ENCODE measurements at regions not wholly inside any gene's neighbourhood (a gene's known extent, or its start where the extent isn't known, plus 50 kb on each side); places are given as distances from the start of the nearest gene placed in this dataset.

- DNase-seq (ENCODE audit: low spot score): no peak
- no peaks in the 10 kb centered on the region for H3K36me3 ChIP-seq (replicated peaks; ENCODE audit: insufficient read depth, low read depth)
- no peak overlapping the region for H3K4me3 ChIP-seq
- no peaks in the 10 kb centered on the region for H3K27me3 ChIP-seq
- H3K27ac ChIP-seq: no peak overlapping the region
- H3K4me1 ChIP-seq (ENCODE audit: insufficient read depth): no peaks in the 10 kb centered on the region
- H2AFZ ChIP-seq: no peak overlapping the region
- 85% methylated on average over 3 of the region's 3 CpGs for WGBS (ENCODE audit: low lambda C conversion rate, missing lambda C conversion rate)
- no peaks in the 10 kb centered on the region for H3K9me2 ChIP-seq (replicated peaks; ENCODE audit: insufficient read depth)
- H3K4me2 ChIP-seq: no peak overlapping the region
- no peaks in the 10 kb centered on the region for H3K9me3 ChIP-seq (ENCODE audit: low read depth)
- no peaks in the 10 kb centered on the region for H4K20me1 ChIP-seq (ENCODE audit: insufficient read depth, poor library complexity, severe bottlenecking)
- no peaks in the 10 kb centered on the region for H3K79me2 ChIP-seq
- TF ChIP-seq EZH2 (IDR thresholded peaks at IDR 0.05; ENCODE audit: borderline replicate concordance) (no peak), EZH2phosphoT487 (IDR thresholded peaks at IDR 0.05; ENCODE audit: low read depth, severe bottlenecking, unreplicated experiment) (no peak), CTCF (IDR thresholded peaks at IDR 0.05; ENCODE audit: poor library complexity) (no peak)
Observed at GRCh38 chr1:84748364-84748763, 58.1 kb upstream of the SSX2IP start.

- Histone ChIP-seq H3K4me1 (ENCODE audit: insufficient read depth) (no peaks in the 10 kb centered on the region), H3K9me3 (ENCODE audit: low read depth) (no peaks in the 10 kb centered on the region), H3K36me3 (replicated peaks; ENCODE audit: insufficient read depth, low read depth) (no peaks in the 10 kb centered on the region), H2AFZ (no peak overlapping the region), H3K27ac (no peak overlapping the region), H3K4me2 (no peak overlapping the region), H3K4me3 (no peak overlapping the region), H4K20me1 (ENCODE audit: insufficient read depth, poor library complexity, severe bottlenecking) (no peaks in the 10 kb centered on the region), H3K27me3 (no peaks in the 10 kb centered on the region), H3K79me2 (no peaks in the 10 kb centered on the region), H3K9me2 (replicated peaks; ENCODE audit: insufficient read depth) (no peaks in the 10 kb centered on the region)
- WGBS (ENCODE audit: low lambda C conversion rate, missing lambda C conversion rate): 97% methylated on average over 2 of the region's 2 CpGs
- no peak for TF ChIP-seq CTCF (IDR thresholded peaks at IDR 0.05; ENCODE audit: poor library complexity)
- TF ChIP-seq EZH2phosphoT487 (IDR thresholded peaks at IDR 0.05; ENCODE audit: low read depth, severe bottlenecking, unreplicated experiment): no peak
- TF ChIP-seq EZH2 (IDR thresholded peaks at IDR 0.05; ENCODE audit: borderline replicate concordance): no peak
- no peak for DNase-seq (ENCODE audit: low spot score)
Observed at GRCh38 chr1:84745857-84746256, 55.6 kb upstream of the SSX2IP start.

- no peaks in the 10 kb centered on the region for H3K9me2 ChIP-seq (replicated peaks; ENCODE audit: insufficient read depth)
- TF ChIP-seq EZH2 (IDR thresholded peaks at IDR 0.05; ENCODE audit: borderline replicate concordance): no peak
- TF ChIP-seq CTCF (IDR thresholded peaks at IDR 0.05; ENCODE audit: poor library complexity): no peak
- no peak for TF ChIP-seq EZH2phosphoT487 (IDR thresholded peaks at IDR 0.05; ENCODE audit: low read depth, severe bottlenecking, unreplicated experiment)
- WGBS (ENCODE audit: low lambda C conversion rate, missing lambda C conversion rate): 88% methylated on average over 3 of the region's 3 CpGs
- H3K4me2 ChIP-seq: no peak overlapping the region
- no peak for DNase-seq (ENCODE audit: low spot score)
- no peaks in the 10 kb centered on the region for H3K9me3 ChIP-seq (ENCODE audit: low read depth)
- no peaks in the 10 kb centered on the region for H3K36me3 ChIP-seq (replicated peaks; ENCODE audit: insufficient read depth, low read depth)
- no peaks in the 10 kb centered on the region for H4K20me1 ChIP-seq (ENCODE audit: insufficient read depth, poor library complexity, severe bottlenecking)
- H3K4me1 ChIP-seq (ENCODE audit: insufficient read depth): no peaks in the 10 kb centered on the region
- no peaks in the 10 kb centered on the region for H3K27me3 ChIP-seq
- H3K4me3 ChIP-seq: no peak overlapping the region
- H2AFZ ChIP-seq: no peak overlapping the region
- H3K27ac ChIP-seq: no peak overlapping the region
- H3K79me2 ChIP-seq: no peaks in the 10 kb centered on the region
Observed at GRCh38 chr1:84743896-84744295, 53.6 kb upstream of the SSX2IP start.

GRCh38 chr1:84742653-84743052, 52.4 kb upstream of the SSX2IP start:
- no peaks in the 10 kb centered on the region for H3K4me1 ChIP-seq (ENCODE audit: insufficient read depth)
- H3K9me3 ChIP-seq (ENCODE audit: low read depth): no peaks in the 10 kb centered on the region
- TF ChIP-seq CTCF (IDR thresholded peaks at IDR 0.05; ENCODE audit: poor library complexity) (no peak), EZH2phosphoT487 (IDR thresholded peaks at IDR 0.05; ENCODE audit: low read depth, severe bottlenecking, unreplicated experiment) (no peak), EZH2 (IDR thresholded peaks at IDR 0.05; ENCODE audit: borderline replicate concordance) (no peak)
- H3K36me3 ChIP-seq (replicated peaks; ENCODE audit: insufficient read depth, low read depth): no peaks in the 10 kb centered on the region
- H2AFZ ChIP-seq: no peak overlapping the region
- H3K79me2 ChIP-seq: no peaks in the 10 kb centered on the region
- H3K9me2 ChIP-seq (replicated peaks; ENCODE audit: insufficient read depth): no peaks in the 10 kb centered on the region
- no peaks in the 10 kb centered on the region for H3K27me3 ChIP-seq
- H3K27ac ChIP-seq: no peak overlapping the region
- no peak for DNase-seq (ENCODE audit: low spot score)
- H3K4me3 ChIP-seq: no peak overlapping the region
- H3K4me2 ChIP-seq: no peak overlapping the region
- no peaks in the 10 kb centered on the region for H4K20me1 ChIP-seq (ENCODE audit: insufficient read depth, poor library complexity, severe bottlenecking)
- WGBS (ENCODE audit: low lambda C conversion rate, missing lambda C conversion rate): 71% methylated on average over 1 of the region's 1 CpG

All from hepatocyte (in vitro differentiated cells).